ENCODE measurements at regions not wholly inside any gene's neighbourhood (a gene's known extent, or its start where the extent isn't known, plus 50 kb on each side); places are given as distances from the start of the nearest gene placed in this dataset.

DNA sequence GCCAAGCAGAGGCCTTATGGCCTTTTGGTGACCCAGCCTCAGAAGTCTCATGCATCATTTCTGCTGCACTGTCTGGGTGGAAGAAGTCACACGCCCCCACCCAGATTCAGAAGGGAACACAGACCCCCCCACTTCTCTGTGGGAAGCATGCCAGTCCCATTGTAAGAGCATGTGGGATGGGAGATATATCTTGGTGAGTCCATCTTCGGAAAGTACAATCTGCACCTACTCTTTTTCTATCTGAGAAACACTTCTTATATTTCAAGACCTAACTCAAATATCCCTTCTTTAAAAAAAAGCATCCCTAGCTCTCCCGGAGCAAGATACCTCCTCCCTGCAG, 159.6 kb upstream of the FGGY start:
- TF ChIP-seq, protein P1, sequence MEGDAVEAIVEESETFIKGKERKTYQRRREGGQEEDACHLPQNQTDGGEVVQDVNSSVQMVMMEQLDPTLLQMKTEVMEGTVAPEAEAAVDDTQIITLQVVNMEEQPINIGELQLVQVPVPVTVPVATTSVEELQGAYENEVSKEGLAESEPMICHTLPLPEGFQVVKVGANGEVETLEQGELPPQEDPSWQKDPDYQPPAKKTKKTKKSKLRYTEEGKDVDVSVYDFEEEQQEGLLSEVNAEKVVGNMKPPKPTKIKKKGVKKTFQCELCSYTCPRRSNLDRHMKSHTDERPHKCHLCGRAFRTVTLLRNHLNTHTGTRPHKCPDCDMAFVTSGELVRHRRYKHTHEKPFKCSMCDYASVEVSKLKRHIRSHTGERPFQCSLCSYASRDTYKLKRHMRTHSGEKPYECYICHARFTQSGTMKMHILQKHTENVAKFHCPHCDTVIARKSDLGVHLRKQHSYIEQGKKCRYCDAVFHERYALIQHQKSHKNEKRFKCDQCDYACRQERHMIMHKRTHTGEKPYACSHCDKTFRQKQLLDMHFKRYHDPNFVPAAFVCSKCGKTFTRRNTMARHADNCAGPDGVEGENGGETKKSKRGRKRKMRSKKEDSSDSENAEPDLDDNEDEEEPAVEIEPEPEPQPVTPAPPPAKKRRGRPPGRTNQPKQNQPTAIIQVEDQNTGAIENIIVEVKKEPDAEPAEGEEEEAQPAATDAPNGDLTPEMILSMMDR (IDR thresholded peaks at IDR 0.05; ENCODE audit: low read depth, low read length) = no peak
- no peak for TF ChIP-seq POLR2A (IDR thresholded peaks at IDR 0.05; ENCODE audit: extremely low read depth, insufficient read length)
- TF ChIP-seq MAX (IDR thresholded peaks at IDR 0.05; ENCODE audit: low read depth, low read length) = no peak

Data from NB4 (cell line).